K562 (cell line): ENCODE measurements at regions not wholly inside any gene's neighbourhood (a gene's known extent, or its start where the extent isn't known, plus 50 kb on each side); places are given as distances from the start of the nearest gene placed in this dataset.

Source experiments
- ATAC-seq: fragments of 200-7000 bp; cut with Tn5 transposase; 3 replicates; pipeline ENCODE4 v1.9.1; 2020; ENCODE audit warnings: moderate library complexity
- BruUV-seq: library from RNA; stranded (reverse); fragments of 400-500 nt; replicated peaks from 2 replicates; lab custom pipeline; 2021; lab: Mats Ljungman, UMichigan
- CTCF ChIA-PET: fragments of 300-600 bp; formaldehyde crosslinking; extraction: SDS; loops from one replicate; lab custom pipeline; 2021; ENCODE audit warnings: low intra/inter-chr PET ratio; lab: Yijun Ruan, JAX
- POLR2A ChIA-PET: fragments of 300-600, 350-650 bp; sonication (Branson Sonifier 250); formaldehyde crosslinking; extraction: SDS; loops from one replicate; lab custom pipeline; 2021; ENCODE audit warnings: antibody characterized with exemption, inconsistent platforms; lab: Yijun Ruan, JAX
- DNase-seq, 4 experiments: peaks; one replicate each; pipeline versions ENCODE4 v3.0.0 to v3.0.0-alpha.2; 2011 to 2018; ENCODE audit warnings: low spot score in 3 of 4, mixed read lengths in 3 of 4; ENCODE audit errors: extremely low read depth in 1 of 4
- FAIRE-seq: peaks from 2 replicates; lab custom pipeline; 2011; peaks lifted over from hg19 to GRCh38; lab: Jason Lieb, UNC
- H2AFZ ChIP-seq: 2 replicates; pipeline ENCODE4 v1.6.0; 2011; ENCODE audit warnings: low read depth, low read length, control low read depth, inconsistent platforms
- H3K27ac ChIP-seq: fragments of 200-600 bp; 3 replicates; pipeline ENCODE4 v1.8.0; 2011; ENCODE audit warnings: low read depth, mild to moderate bottlenecking, control low read depth, inconsistent platforms, low read length, moderate library complexity, mixed read lengths; ENCODE audit errors: extremely low read depth
- H3K27me3 ChIP-seq, 2 experiments: fragments of 300-600 bp in 1 of 2; 2 replicates in 1 of 2; 3 replicates in 1 of 2; pipeline versions ENCODE4 v1.6.0 to v1.8.0; 2011; ENCODE audit warnings: inconsistent platforms in 2 of 2, low read length in 2 of 2, mild to moderate bottlenecking in 1 of 2, mixed read lengths in 1 of 2, moderate library complexity in 1 of 2; ENCODE audit not compliant: control insufficient read depth in 2 of 2, insufficient read depth in 2 of 2
- H3K36me3 ChIP-seq: fragments of 300-600 bp; 3 replicates; pipeline ENCODE4 v1.8.0; 2011; ENCODE audit warnings: mild to moderate bottlenecking, low read length, inconsistent platforms; ENCODE audit not compliant: control insufficient read depth, insufficient read depth
- H3K4me1 ChIP-seq, 2 experiments: fragments of 200-600 bp in 1 of 2; replicated peaks in 1 of 2; 2 replicates in 1 of 2; 3 replicates in 1 of 2; pipeline versions ENCODE4 v1.5.1 to v1.8.0; 2011; ENCODE audit warnings: inconsistent platforms in 2 of 2, low read length in 2 of 2, mild to moderate bottlenecking in 1 of 2, mixed read lengths in 1 of 2, moderate library complexity in 1 of 2; ENCODE audit not compliant: control insufficient read depth in 2 of 2, insufficient read depth in 2 of 2
- H3K4me2 ChIP-seq: 2 replicates; pipeline ENCODE4 v1.6.1; 2011; ENCODE audit warnings: low read length, control low read depth, inconsistent platforms, mixed read lengths; ENCODE audit not compliant: insufficient read depth
- H3K4me3 ChIP-seq: fragments of 200-600 bp; sonication (generic), shearing (Covaris generic); 2 replicates; pipeline ENCODE4 v1.5.1; 2016; ENCODE audit warnings: control low read depth, inconsistent platforms
- H3K79me2 ChIP-seq: fragments of 200-600 bp; 3 replicates; pipeline ENCODE4 v1.8.0; 2011; ENCODE audit warnings: low read length, inconsistent platforms; ENCODE audit not compliant: control insufficient read depth, insufficient read depth
- H3K9ac ChIP-seq, 2 experiments: 2 replicates each; pipeline versions ENCODE4 v1.6.0 to v1.6.1; 2011; ENCODE audit warnings: low read depth in 2 of 2, low read length in 2 of 2, control low read depth in 1 of 2, inconsistent platforms in 1 of 2, mild to moderate bottlenecking in 1 of 2, mixed read lengths in 1 of 2; ENCODE audit not compliant: insufficient read depth in 1 of 2
- H3K9me1 ChIP-seq: one replicate; pipeline ENCODE4 v1.6.0; 2011; ENCODE audit warnings: inconsistent platforms, mild to moderate bottlenecking, low read length, moderate library complexity; ENCODE audit not compliant: control insufficient read depth, insufficient read depth
- H3K9me3 ChIP-seq: replicated peaks from 2 replicates; pipeline ENCODE4 v1.5.1; 2011; ENCODE audit warnings: low read depth, low read length, inconsistent platforms; ENCODE audit not compliant: control insufficient read depth, insufficient read depth
- H4K20me1 ChIP-seq: replicated peaks from 2 replicates; pipeline ENCODE4 v1.6.1; 2011; ENCODE audit warnings: low read length, inconsistent platforms, mixed read lengths; ENCODE audit not compliant: control insufficient read depth, insufficient read depth
- E2F6 ChIP-seq, 2 experiments: IDR thresholded peaks; 2 replicates each; pipeline ENCODE4 v1.6.1; 2011; ENCODE audit warnings: borderline replicate concordance in 1 of 2, control low read depth in 1 of 2, low read depth in 1 of 2, low read length in 1 of 2, mild to moderate bottlenecking in 1 of 2, mixed read lengths in 1 of 2, moderate library complexity in 1 of 2; ENCODE audit not compliant: insufficient read depth in 1 of 2, insufficient read length in 1 of 2, poor library complexity in 1 of 2, severe bottlenecking in 1 of 2; ENCODE audit errors: extremely low read depth in 1 of 2
- E2F8 ChIP-seq: fragments of 450-650 bp; IDR thresholded peaks from 2 replicates; pipeline ENCODE4 v1.7.1; 2018; ENCODE audit warnings: mild to moderate bottlenecking, low read depth; ENCODE audit not compliant: partially characterized antibody
- ELK1 ChIP-seq: sonication (generic); formaldehyde crosslinking; IDR thresholded peaks from 2 replicates; pipeline ENCODE4 v1.8.1; 2022; ENCODE audit warnings: missing genetic modification reagents
- KAT7 ChIP-seq: sonication (generic); formaldehyde crosslinking; IDR thresholded peaks from 2 replicates; pipeline ENCODE4 v1.8.0; 2022; ENCODE audit warnings: missing genetic modification reagents, mild to moderate bottlenecking, borderline replicate concordance
- MEF2D ChIP-seq: conservative IDR thresholded peaks from 2 replicates; pipeline ENCODE4 v1.6.1; 2016; ENCODE audit warnings: low read depth, missing genetic modification characterization, missing compliant biosample characterization
- RAD51 ChIP-seq: fragments of 450-650 bp; IDR thresholded peaks from 2 replicates; pipeline ENCODE4 v1.7.1; 2016; ENCODE audit warnings: low read depth, mild to moderate bottlenecking, borderline replicate concordance
- TOE1 ChIP-seq, 2 experiments: fragments of 450-650 bp in 1 of 2; sonication (generic) in 1 of 2; formaldehyde crosslinking in 1 of 2; IDR thresholded peaks; 2 replicates each; pipeline versions ENCODE4 v1.7.1 to v1.8.0; 2016 to 2022; ENCODE audit warnings: borderline replicate concordance in 2 of 2, mild to moderate bottlenecking in 2 of 2, antibody characterized with exemption in 1 of 2, inconsistent platforms in 1 of 2, low read depth in 1 of 2, missing genetic modification reagents in 1 of 2, moderate library complexity in 1 of 2
- ZNF408 ChIP-seq: fragments of 250-450 bp; sonication (Bioruptor Pico); IDR thresholded peaks from 2 replicates; pipeline ENCODE4 v1.4.0; 2020; ENCODE audit warnings: low read depth, mild to moderate bottlenecking, moderate library complexity
- ZNF444 ChIP-seq: fragments of 250-450 bp; sonication (Bioruptor Pico); IDR thresholded peaks from 2 replicates; pipeline ENCODE4 v1.4.0; 2020; ENCODE audit warnings: mild to moderate bottlenecking, moderate library complexity
- WGBS: fragments of 100-300 bp; shearing (Covaris generic); methylation state at CpG from one replicate; pipeline ENCODE4 v1.1.6; 2016; ENCODE audit warnings: low coverage, mixed read lengths; ENCODE audit not compliant: insufficient coverage; ENCODE audit errors: missing lambda C conversion rate; 5-methylcytosine and 5-hydroxymethylcytosine counted together
- in situ Hi-C: fragments of 300-500 bp; cut with MboI; formaldehyde crosslinking; loops from 4 replicates; pipeline ENCODE4 v1.15.0; 2018; ENCODE audit warnings: inconsistent platforms, mixed read lengths
- intact Hi-C: fragments of 100-400 bp; cut with micrococcal nuclease; formaldehyde crosslinking; loops from 2 replicates; pipeline ENCODE4 v1.14.2; 2022
- TF ChIP-seq, protein P1 (sequence below): fragments of 250-450 bp; sonication (Bioruptor Pico); IDR thresholded peaks from 2 replicates; pipeline ENCODE4 v1.5.0; 2020; ENCODE audit warnings: mild to moderate bottlenecking
- TF ChIP-seq, protein P2 (sequence below): sonication (generic); formaldehyde crosslinking; IDR thresholded peaks from 2 replicates; pipeline ENCODE4 v1.9.0; 2022; ENCODE audit warnings: mild to moderate bottlenecking, missing genetic modification reagents
- TF ChIP-seq, protein P3 (sequence below): sonication (generic); formaldehyde crosslinking; IDR thresholded peaks from 2 replicates; pipeline ENCODE4 v1.8.1; 2023; ENCODE audit warnings: mild to moderate bottlenecking, missing genetic modification reagents

GRCh38 chr15:96146726-96147125 lies 183.8 kb upstream of the NR2F2 start:
- ChIA-PET POLR2A (interaction anchor here (1.0 to 1.2 kb wide), 2 partner anchors 11 to 19 kb away, joined by 3 read pairs; no protein-coding TSS in a partner anchor), CTCF (no interaction called here)
- Histone ChIP-seq H3K9me1 (no peaks in the 10 kb centered on the region), H3K79me2 (no peaks in the 10 kb centered on the region), H3K27me3 (no peaks in the 10 kb centered on the region), H3K4me1 (no peaks in the 10 kb centered on the region), H4K20me1 (no peaks in the 10 kb centered on the region), H3K36me3 (no peaks in the 10 kb centered on the region), H3K27ac (no peak overlapping the region), H3K4me3 (no peak overlapping the region), H3K9ac (no peak overlapping the region), H3K9me3 (no peaks in the 10 kb centered on the region), H3K4me2 (no peak overlapping the region), H2AFZ (no peak overlapping the region)
- TF ChIP-seq KAT7 (no peak), ZNF444 (CRISPR knock-in tag) (no peak), ZNF408 (no peak), E2F8 (no peak), MEF2D (no peak), TOE1 (IDR thresholded peaks at IDR 0.05; ENCODE audit: borderline replicate concordance) (no peak), TOE1 (CRISPR knock-in tag; IDR thresholded peaks at IDR 0.05; ENCODE audit: borderline replicate concordance, low read depth) (no peak), ELK1 (CRISPR knock-in tag) (no peak), RAD51 (no peak), E2F6 (IDR thresholded peaks at IDR 0.05; ENCODE audit: borderline replicate concordance in 1 of 2, extremely low read depth in 1 of 2, insufficient read depth in 1 of 2, insufficient read length in 1 of 2, low read depth in 1 of 2, low read length in 1 of 2, poor library complexity in 1 of 2, severe bottlenecking in 1 of 2) (no peak)
- TF ChIP-seq, protein P1, sequence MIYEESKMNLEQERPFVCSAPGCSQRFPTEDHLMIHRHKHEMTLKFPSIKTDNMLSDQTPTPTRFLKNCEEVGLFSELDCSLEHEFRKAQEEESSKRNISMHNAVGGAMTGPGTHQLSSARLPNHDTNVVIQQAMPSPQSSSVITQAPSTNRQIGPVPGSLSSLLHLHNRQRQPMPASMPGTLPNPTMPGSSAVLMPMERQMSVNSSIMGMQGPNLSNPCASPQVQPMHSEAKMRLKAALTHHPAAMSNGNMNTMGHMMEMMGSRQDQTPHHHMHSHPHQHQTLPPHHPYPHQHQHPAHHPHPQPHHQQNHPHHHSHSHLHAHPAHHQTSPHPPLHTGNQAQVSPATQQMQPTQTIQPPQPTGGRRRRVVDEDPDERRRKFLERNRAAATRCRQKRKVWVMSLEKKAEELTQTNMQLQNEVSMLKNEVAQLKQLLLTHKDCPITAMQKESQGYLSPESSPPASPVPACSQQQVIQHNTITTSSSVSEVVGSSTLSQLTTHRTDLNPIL (CRISPR knock-in tag), result no peak
- TF ChIP-seq, protein P2, sequence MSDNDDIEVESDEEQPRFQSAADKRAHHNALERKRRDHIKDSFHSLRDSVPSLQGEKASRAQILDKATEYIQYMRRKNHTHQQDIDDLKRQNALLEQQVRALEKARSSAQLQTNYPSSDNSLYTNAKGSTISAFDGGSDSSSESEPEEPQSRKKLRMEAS, result no peak
- TF ChIP-seq, protein P3, sequence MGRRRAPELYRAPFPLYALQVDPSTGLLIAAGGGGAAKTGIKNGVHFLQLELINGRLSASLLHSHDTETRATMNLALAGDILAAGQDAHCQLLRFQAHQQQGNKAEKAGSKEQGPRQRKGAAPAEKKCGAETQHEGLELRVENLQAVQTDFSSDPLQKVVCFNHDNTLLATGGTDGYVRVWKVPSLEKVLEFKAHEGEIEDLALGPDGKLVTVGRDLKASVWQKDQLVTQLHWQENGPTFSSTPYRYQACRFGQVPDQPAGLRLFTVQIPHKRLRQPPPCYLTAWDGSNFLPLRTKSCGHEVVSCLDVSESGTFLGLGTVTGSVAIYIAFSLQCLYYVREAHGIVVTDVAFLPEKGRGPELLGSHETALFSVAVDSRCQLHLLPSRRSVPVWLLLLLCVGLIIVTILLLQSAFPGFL (CRISPR knock-in tag), result no peak
- BruUV-seq, result no TSS peak
- 39% methylated on average over 6 of the region's 6 CpGs for WGBS
- ATAC-seq, result no peak
- no peak for FAIRE-seq
- in situ Hi-C loops (no loop called here), intact Hi-C loops (no loop called here)
- no peak for DNase-seq
